Stimulated activated naive CD4-positive, alpha-beta T cell treated with Interleukin-2 at 50 U/mL for 16 hours (primary cell): ENCODE measurements at regions not wholly inside any gene's neighbourhood (a gene's known extent, or its start where the extent isn't known, plus 50 kb on each side); places are given as distances from the start of the nearest gene placed in this dataset.

ENCODE experiments used
- DNase-seq: peaks from one replicate; lab custom pipeline; 2025; lab: John Stamatoyannopoulos, UW

- no peak for DNase-seq
Measured at GRCh38 chr11:79957702-79958101, 516.9 kb upstream of the TENM4 start.

- DNase-seq, result no peak
Measured at GRCh38 chr11:79956061-79956460, 515.2 kb upstream of the TENM4 start.

DNA sequence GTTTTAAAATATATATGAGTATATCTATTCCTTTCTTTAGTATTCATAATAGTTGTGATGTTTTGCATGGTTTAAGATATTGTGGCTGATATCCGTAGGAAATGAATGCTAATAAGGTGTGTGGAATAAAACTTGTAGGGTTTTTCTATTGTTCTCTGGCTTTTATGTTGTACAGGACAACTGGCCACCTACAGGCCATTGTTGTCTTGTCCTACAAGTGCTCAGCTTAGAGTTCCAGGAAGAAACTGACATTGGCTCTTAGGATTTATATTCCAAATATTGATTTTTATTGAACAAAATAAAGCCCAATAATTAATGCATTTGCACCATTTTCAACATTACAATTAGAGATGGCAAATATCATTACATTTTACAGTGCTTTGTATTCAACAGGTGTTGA is 512.8 kb upstream of the TENM4 start:
- DNase-seq, result no peak

DNA sequence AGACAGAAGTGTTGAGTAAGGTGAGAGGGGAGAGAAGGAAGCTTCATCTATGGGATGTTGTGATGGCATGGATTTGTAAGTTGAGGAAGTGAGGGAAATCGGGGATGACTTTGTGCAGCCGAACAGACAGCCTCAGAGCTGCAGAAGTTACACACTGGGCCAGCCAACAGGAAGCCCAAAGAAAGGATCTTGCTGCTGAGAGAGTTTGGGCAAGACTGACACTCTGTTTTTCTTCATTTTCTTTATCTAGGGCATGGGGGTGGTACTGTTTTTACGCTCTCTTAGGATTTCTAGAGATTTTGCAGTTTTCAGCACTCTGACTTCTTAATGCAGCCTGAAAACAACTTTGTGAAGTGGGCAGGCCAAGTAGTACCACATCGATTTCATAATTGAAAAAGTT is 509.9 kb upstream of the TENM4 start:
- DNase-seq, result no peak

DNA sequence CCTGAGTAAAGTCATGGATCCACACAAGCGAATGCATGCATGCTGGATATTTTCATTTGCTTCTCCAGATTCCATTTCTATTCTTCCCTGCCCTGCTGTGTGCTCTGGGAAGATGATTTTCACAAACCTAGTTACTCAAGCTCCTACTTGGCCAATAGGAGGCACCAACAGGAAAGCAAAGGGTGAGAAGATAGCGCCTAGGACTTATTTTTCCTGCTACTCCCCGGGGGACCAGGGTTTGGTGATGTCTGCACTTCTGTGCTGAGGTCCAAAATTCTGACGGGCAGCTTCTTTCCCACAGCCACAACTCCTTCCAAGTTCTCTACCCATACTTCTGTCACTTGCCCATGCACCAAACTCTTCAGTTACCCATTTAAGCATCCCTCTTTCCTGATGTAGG is 509.3 kb upstream of the TENM4 start:
- DNase-seq, result no peak

DNA sequence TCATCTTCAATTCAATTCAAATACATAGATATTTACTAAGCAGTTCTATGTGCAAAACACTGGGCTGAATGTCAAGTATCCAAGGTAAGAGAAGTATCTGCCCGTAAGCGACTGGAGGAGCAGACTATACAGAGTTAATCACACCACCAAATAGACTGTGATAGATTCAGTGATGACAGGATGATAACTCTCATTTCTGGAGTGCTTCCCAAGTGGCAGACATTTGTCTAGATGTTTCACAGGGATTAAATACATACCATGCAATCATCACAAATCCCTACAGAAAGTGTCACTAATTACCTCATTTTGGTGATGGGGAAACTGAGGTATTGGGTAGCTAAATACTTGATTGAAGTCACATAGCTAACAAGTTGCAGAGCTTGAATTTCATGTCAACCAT is 508.7 kb upstream of the TENM4 start:
- no peak for DNase-seq

- DNase-seq, result no peak
Measured at GRCh38 chr11:79942646-79943045, 501.8 kb upstream of the TENM4 start.

- DNase-seq, result no peak
Measured at GRCh38 chr11:79942090-79942489, 501.3 kb upstream of the TENM4 start.

- no peak for DNase-seq
Measured at GRCh38 chr11:79940974-79941735, 500.3 kb upstream of the TENM4 start.

DNA sequence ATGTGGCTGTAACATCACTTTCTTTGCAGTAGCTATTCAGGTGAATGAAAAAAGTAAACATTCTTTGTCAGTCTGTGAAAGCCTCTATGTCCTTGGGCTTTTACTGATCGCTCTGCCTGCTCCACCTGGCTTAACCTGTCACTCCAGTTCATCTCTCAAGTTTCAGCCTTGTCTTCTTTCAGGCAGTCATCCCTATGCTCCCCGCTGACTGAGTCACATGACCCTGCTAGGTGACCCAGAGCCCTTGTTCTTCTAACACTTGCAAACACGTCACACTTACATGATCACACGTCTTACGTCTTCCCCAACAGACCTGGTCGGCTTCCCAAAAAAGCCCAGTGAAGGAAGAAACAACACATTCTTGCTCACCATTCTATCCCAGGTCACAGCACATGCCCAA is 499.3 kb upstream of the TENM4 start:
- DNase-seq, result no peak

- DNase-seq, result no peak
Measured at GRCh38 chr11:79939111-79939510, 498.3 kb upstream of the TENM4 start.

DNA sequence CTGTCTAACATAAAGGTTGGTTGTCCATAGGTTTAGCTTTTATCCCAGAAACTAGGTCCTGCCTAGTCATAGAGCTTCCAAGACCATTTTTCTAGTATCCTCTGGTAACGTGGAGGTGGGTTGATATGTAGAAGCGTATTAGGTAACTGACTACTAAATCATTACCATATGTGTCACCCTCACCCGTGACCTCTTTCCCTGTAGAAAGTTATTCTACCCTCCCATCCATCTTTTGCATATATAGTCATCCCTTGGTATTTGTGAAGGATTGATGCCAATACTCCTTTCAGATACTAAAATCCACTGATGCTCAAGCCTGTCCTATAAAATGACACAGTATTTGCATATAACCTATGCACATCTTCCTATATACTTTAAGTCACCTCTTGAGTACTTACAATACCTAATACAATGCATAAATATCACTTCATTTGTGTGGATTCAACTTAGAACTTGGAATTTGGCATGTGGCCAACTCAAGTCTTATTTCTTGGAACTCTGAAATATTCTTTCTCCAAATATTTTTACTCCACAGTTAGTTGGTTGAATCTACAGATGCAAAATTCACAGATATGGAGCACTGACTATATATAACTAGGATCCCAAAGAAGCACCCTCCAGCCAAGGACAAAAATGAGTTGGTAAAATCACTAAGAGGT is 497.0 kb upstream of the TENM4 start:
- no peak for DNase-seq

GRCh38 chr11:79932612-79933011 is 491.8 kb upstream of the TENM4 start:
- DNase-seq, result no peak

- DNase-seq, result no peak
Measured at GRCh38 chr11:79931692-79932091, 490.9 kb upstream of the TENM4 start.

DNA sequence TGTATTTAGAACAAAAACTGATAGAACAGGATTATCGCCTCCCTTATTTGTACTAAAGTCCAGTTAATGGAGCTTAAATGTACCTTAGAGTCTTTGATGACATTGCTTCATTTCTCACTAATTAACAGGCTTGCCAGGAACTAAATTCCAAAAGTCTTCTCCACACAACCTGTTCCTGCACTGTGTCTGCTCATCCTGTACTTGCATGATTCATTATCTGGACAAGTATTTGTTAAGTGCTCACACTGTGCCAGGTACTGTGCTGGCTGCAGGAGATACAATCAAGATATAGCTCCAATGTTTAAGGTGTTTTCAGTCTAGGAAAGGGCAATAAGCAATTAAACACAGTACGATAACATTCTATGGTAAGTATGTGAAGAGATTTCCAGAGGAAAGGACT is 485.9 kb upstream of the TENM4 start:
- no peak for DNase-seq

- DNase-seq, result no peak
Measured at GRCh38 chr11:79925570-79925969, 484.7 kb upstream of the TENM4 start.

- no peak for DNase-seq
Measured at GRCh38 chr11:79922641-79923040, 481.8 kb upstream of the TENM4 start.

DNA sequence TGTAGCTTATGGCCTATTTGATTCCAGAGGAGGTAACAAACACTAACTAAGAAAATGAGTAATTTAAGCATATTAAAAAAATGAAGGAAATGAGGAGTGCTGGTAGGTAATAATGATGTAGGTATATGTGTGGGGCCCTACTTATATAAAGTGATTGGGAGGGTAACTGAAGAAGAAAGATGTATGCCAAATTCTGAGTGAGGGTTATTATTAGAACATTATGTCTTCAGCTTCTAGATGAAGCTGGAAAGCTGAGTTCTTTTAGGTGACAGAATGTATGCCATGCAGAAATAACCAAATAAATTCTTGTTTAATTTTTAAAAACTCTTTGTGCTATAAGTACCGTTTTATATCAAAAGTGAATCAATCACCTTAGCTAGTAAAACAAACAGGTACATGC is 479.6 kb upstream of the TENM4 start:
- no peak for DNase-seq

GRCh38 chr11:79919350-79919749 is 478.5 kb upstream of the TENM4 start:
- DNase-seq, result no peak

DNA sequence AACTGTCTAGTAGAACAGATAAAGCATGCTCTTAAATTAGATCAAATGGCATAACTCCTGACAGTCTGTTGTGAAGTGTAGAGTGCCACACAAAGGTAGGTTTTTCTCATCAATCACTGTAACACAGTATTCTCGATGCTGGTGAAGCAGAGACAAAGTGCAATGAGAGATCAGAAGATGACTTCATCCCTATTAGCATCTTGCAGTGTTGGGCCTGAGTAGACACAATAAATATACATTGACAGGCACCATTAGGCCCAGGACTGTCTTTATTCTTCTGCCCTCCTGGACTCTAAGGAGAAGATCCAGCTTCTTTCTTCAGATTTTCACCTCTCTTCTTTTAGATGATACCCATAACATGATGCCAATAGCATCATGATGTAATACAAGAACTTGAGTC is 478.0 kb upstream of the TENM4 start:
- DNase-seq, result no peak

- no peak for DNase-seq
Measured at GRCh38 chr11:79906164-79906563, 465.3 kb upstream of the TENM4 start.

DNA sequence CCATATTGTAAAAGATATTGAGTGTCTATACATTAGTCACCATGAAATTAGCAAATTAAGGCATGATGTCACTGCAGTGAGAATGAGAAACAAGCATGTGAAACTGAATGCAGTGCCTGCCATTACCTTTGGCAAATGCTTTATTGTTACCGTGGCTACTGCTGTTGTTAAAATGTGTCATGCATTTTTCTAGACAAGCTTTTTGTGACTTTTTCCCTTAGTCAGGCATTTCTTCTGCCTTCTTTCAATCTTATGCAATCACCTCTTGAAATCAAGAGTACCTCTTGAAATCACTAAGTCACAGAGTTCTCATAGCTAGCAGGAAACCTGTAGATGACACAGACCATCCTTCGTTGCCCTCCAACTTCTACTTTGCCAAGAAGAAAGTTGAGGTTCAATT is 461.7 kb upstream of the TENM4 start:
- DNase-seq, result no peak

DNA sequence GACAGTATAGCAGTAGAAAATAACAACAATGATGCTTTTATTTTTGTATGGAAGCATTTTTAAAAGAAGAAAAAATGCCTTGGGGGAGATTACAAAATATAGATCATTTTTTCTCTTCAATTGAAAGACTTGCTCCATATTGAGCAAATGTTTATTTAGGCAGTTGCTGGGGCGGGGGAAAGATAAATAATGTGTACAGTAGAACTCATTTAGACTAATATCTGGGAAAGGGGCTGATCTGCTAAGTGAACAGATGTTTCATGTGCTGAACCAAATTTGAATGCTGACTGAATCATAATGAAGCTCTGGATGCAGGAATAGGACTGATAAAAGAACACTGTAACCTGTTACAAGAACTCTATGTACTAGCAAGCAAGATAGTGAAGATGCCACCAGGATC is 457.1 kb upstream of the TENM4 start:
- DNase-seq, result no peak

GRCh38 chr11:79896258-79896657 is 455.4 kb upstream of the TENM4 start:
- no peak for DNase-seq
